Lower lobe of right lung (tissue), 2 donors: ENCODE measurements at regions not wholly inside any gene's neighbourhood (a gene's known extent, or its start where the extent isn't known, plus 50 kb on each side); places are given as distances from the start of the nearest gene placed in this dataset.

Source experiments
- ATAC-seq, 2 donors: fragments of 200-7000 bp; cut with Tn5 transposase; one replicate each; pipeline ENCODE4 v1.9.1; 2020 to 2022; ENCODE audit warnings: mild to moderate bottlenecking in 2 of 2, moderate library complexity in 2 of 2
- DNase-seq: peaks from one replicate; pipeline ENCODE4 v3.0.0-alpha.2; 2020
- H3K27ac ChIP-seq: fragments of 200-600 bp; one replicate; pipeline ENCODE4 v1.8.0; 2022
- H3K27me3 ChIP-seq: fragments of 200-600 bp; one replicate; pipeline ENCODE4 v1.8.0; 2022; ENCODE audit warnings: low read depth
- H3K36me3 ChIP-seq: fragments of 200-600 bp; one replicate; pipeline ENCODE4 v1.8.0; 2022; ENCODE audit warnings: mild to moderate bottlenecking
- H3K4me1 ChIP-seq: fragments of 200-600 bp; one replicate; pipeline ENCODE4 v1.8.0; 2022
- H3K4me3 ChIP-seq: fragments of 200-600 bp; one replicate; pipeline ENCODE4 v1.8.0; 2022; ENCODE audit warnings: mild to moderate bottlenecking
- H3K9me3 ChIP-seq: fragments of 200-600 bp; one replicate; pipeline ENCODE4 v1.8.0; 2022
- CTCF ChIP-seq: fragments of 200-600 bp; IDR thresholded peaks from one replicate; pipeline ENCODE4 v1.8.0; 2022; ENCODE audit warnings: antibody characterized with exemption, mild to moderate bottlenecking
- intact Hi-C: fragments of 100-400 bp; cut with DNase I; formaldehyde crosslinking; loops from one replicate; pipeline ENCODE4 v1.11.0; 2022
- donor health status: DM: no; HTN: yes; CAD: no; lungs with severe emphysema.

GRCh38 chr22:27303718-27304117 lies 497.8 kb downstream of the MN1 start:
- H3K27me3 ChIP-seq, result peaks cover 21% of the 10 kb centered on the region
- no peak overlapping the region for H3K4me3 ChIP-seq
- DNase-seq (no peak), ATAC-seq (no peak)
- no peaks in the 10 kb centered on the region for H3K4me1 ChIP-seq
- TF ChIP-seq CTCF, result no peak
- no peak overlapping the region for H3K27ac ChIP-seq
- peaks cover 4% of the 10 kb centered on the region for H3K9me3 ChIP-seq
- H3K36me3 ChIP-seq, result no peaks in the 10 kb centered on the region
- intact Hi-C loops, result no loop called here

- intact Hi-C loops, result no loop called here
- TF ChIP-seq CTCF, result no peak
- DNase-seq, result no peak
- peaks cover 4% of the 10 kb centered on the region for H3K9me3 ChIP-seq
- no peak overlapping the region for H3K27ac ChIP-seq
- H3K27me3 ChIP-seq, result peaks cover 15% of the 10 kb centered on the region
- H3K4me3 ChIP-seq, result no peak overlapping the region
- no peak for ATAC-seq
- H3K4me1 ChIP-seq, result no peaks in the 10 kb centered on the region
- H3K36me3 ChIP-seq, result no peaks in the 10 kb centered on the region
Observed at GRCh38 chr22:27306771-27307170, 494.8 kb downstream of the MN1 start.

- Histone ChIP-seq H3K4me1 (no peaks in the 10 kb centered on the region), H3K27me3 (peaks cover 15% of the 10 kb centered on the region), H3K4me3 (no peak overlapping the region), H3K27ac (no peak overlapping the region), H3K36me3 (no peaks in the 10 kb centered on the region), H3K9me3 (peaks cover 4% of the 10 kb centered on the region)
- ATAC-seq (no peak), DNase-seq (no peak)
- intact Hi-C loops, result no loop called here
- TF ChIP-seq CTCF, result no peak
Observed at GRCh38 chr22:27307545-27308247, 493.9 kb downstream of the MN1 start.

GRCh38 chr22:27308513-27308912 lies 493.0 kb downstream of the MN1 start:
- Histone ChIP-seq H3K36me3 (no peaks in the 10 kb centered on the region), H3K9me3 (peaks cover 4% of the 10 kb centered on the region), H3K4me3 (no peak overlapping the region), H3K27me3 (peaks cover 15% of the 10 kb centered on the region), H3K4me1 (no peaks in the 10 kb centered on the region), H3K27ac (no peak overlapping the region)
- DNase-seq, result no peak
- no peak for TF ChIP-seq CTCF
- no peak for ATAC-seq
- intact Hi-C loops, result no loop called here

- intact Hi-C loops, result no loop called here
- Histone ChIP-seq H3K27me3 (peaks cover 15% of the 10 kb centered on the region), H3K27ac (no peak overlapping the region), H3K4me3 (no peak overlapping the region), H3K9me3 (peaks cover 4% of the 10 kb centered on the region), H3K4me1 (no peaks in the 10 kb centered on the region), H3K36me3 (no peaks in the 10 kb centered on the region)
- no peak for TF ChIP-seq CTCF
- DNase-seq (no peak), ATAC-seq (no peak)
Observed at GRCh38 chr22:27309697-27310096, 491.9 kb downstream of the MN1 start.
